Colonic mucosa (tissue), 4 donors: ENCODE measurements at regions not wholly inside any gene's neighbourhood (a gene's known extent, or its start where the extent isn't known, plus 50 kb on each side); places are given as distances from the start of the nearest gene placed in this dataset.

Source experiments
- DNase-seq: peaks from one replicate; pipeline ENCODE4 v3.0.0-alpha.2; 2020
- H3K27ac ChIP-seq: fragments of 200-600 bp; one replicate; pipeline ENCODE4 v1.8.0; 2021
- H3K27me3 ChIP-seq: fragments of 200-600 bp; one replicate; pipeline ENCODE4 v1.8.0; 2021
- H3K36me3 ChIP-seq: fragments of 200-600 bp; one replicate; pipeline ENCODE4 v1.8.0; 2021
- H3K4me1 ChIP-seq: fragments of 200-600 bp; one replicate; pipeline ENCODE4 v1.8.0; 2021; ENCODE audit warnings: mild to moderate bottlenecking
- H3K4me3 ChIP-seq: fragments of 200-600 bp; one replicate; pipeline ENCODE4 v1.8.0; 2021
- H3K9ac ChIP-seq, 2 donors: one replicate each; pipeline ENCODE4 v1.7.0; 2013; ENCODE audit warnings: control low read depth in 2 of 2, low read depth in 2 of 2, low read length in 2 of 2
- H3K9me3 ChIP-seq: fragments of 200-600 bp; one replicate; pipeline ENCODE4 v1.8.0; 2021
- intact Hi-C: fragments of 100-400 bp; cut with DNase I; formaldehyde crosslinking; loops from one replicate; pipeline ENCODE4 v1.14.1; 2022
- TF ChIP-seq, protein P1 (sequence below): fragments of 200-600 bp; IDR thresholded peaks from one replicate; pipeline ENCODE4 v1.8.0; 2022; ENCODE audit warnings: antibody characterized with exemption, mild to moderate bottlenecking
- donor health status: healthy.
- donor health status: DM: no; HTN: no; CAD: no.
- donor health status: DM: no; HTN: no; CAD: no.

DNA sequence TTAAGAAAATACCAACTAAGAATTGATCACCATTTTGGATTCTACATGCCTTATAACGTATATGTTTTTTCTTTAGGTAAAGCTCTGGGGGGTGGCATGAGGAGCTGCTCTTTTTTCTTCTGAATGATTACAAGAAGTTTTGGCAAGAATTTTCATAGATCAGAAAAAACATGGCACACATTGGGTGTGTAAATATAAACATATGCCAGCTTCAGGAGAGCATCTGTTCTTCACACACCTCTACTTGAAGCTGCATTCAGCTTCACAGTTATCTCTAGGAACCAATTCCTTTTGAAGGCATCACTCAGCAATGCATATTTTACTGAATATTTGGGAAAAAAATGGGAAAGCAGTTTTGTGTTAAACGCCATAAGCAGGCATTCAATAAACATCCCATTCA is 122.7 kb upstream of the GHR start:
- H3K27ac ChIP-seq: no peak overlapping the region
- no peaks in the 10 kb centered on the region for H3K36me3 ChIP-seq
- no peak for DNase-seq
- H3K4me1 ChIP-seq: no peaks in the 10 kb centered on the region
- TF ChIP-seq, protein P1, sequence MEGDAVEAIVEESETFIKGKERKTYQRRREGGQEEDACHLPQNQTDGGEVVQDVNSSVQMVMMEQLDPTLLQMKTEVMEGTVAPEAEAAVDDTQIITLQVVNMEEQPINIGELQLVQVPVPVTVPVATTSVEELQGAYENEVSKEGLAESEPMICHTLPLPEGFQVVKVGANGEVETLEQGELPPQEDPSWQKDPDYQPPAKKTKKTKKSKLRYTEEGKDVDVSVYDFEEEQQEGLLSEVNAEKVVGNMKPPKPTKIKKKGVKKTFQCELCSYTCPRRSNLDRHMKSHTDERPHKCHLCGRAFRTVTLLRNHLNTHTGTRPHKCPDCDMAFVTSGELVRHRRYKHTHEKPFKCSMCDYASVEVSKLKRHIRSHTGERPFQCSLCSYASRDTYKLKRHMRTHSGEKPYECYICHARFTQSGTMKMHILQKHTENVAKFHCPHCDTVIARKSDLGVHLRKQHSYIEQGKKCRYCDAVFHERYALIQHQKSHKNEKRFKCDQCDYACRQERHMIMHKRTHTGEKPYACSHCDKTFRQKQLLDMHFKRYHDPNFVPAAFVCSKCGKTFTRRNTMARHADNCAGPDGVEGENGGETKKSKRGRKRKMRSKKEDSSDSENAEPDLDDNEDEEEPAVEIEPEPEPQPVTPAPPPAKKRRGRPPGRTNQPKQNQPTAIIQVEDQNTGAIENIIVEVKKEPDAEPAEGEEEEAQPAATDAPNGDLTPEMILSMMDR: no peak
- intact Hi-C loops: no loop called here
- H3K9ac ChIP-seq: no peak overlapping the region
- no peaks in the 10 kb centered on the region for H3K27me3 ChIP-seq
- H3K4me3 ChIP-seq: no peak overlapping the region
- H3K9me3 ChIP-seq: no peaks in the 10 kb centered on the region

DNA sequence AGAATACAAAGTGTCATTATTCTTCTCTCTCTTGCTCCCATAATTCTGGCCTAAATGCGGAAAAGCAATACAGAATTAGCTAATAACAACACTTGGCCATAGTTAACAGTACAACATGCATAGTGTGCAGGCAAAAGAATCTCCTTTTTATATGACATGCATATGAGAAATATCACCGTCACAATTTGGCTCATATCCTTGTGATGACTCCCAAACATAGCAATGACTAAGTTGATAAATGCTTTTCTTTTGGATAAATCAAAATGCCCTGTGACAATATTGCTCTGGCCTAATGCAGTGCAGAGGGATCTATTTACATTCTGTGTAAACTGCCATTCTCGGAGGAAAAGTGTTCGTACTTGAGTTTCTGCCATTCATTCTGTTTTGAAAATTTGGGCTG is 121.9 kb upstream of the GHR start:
- H3K9ac ChIP-seq: no peak overlapping the region
- no peak for DNase-seq
- no peaks in the 10 kb centered on the region for H3K27me3 ChIP-seq
- TF ChIP-seq, protein P1: no peak
- H3K9me3 ChIP-seq: no peaks in the 10 kb centered on the region
- H3K36me3 ChIP-seq: no peaks in the 10 kb centered on the region
- H3K4me3 ChIP-seq: no peak overlapping the region
- H3K27ac ChIP-seq: no peak overlapping the region
- intact Hi-C loops: no loop called here
- no peaks in the 10 kb centered on the region for H3K4me1 ChIP-seq

DNA sequence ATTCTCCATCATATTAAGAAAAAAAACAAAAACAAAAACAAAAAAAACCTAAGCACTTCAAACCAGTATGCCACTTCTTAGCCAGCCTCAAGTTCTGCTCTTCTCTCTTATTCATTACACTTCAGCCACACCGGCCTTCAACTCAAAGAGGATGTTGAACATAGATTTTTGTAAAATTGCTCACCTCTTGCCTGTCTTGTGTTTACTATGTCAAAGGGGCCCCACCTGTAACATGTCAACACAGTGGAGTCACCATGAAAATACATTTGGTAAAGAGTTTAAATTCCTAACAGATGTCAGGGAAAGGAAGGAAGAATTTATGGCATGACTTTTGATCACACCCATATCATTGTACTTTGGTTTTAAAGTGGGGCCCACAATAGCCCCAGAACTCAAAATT is 121.1 kb upstream of the GHR start:
- TF ChIP-seq, protein P1: no peak
- intact Hi-C loops: no loop called here
- Histone ChIP-seq H3K9ac (no peak overlapping the region), H3K27me3 (no peaks in the 10 kb centered on the region), H3K27ac (no peak overlapping the region), H3K36me3 (no peaks in the 10 kb centered on the region), H3K9me3 (no peaks in the 10 kb centered on the region), H3K4me3 (no peak overlapping the region), H3K4me1 (no peaks in the 10 kb centered on the region)
- DNase-seq: no peak

DNA sequence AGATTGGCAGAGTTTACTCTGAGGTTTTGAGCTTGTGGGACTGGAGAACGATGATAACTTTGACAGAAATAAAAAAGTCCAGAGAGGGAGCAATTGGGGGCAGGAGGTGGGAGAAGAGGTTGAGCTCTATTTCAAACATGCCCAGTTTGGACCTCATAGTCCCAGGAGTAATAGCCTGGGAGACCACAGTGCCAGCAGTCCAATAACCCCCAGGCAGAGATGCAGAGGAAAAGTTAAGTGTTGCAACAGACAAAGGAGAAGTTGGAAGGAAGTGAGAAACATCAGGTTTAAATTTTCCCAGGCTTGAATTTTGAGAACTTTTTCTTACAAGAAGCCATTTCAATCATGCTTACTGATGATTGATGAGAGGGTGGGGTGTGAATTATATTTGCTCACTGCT is 117.0 kb upstream of the GHR start:
- intact Hi-C loops: no loop called here
- TF ChIP-seq, protein P1: no peak

DNA sequence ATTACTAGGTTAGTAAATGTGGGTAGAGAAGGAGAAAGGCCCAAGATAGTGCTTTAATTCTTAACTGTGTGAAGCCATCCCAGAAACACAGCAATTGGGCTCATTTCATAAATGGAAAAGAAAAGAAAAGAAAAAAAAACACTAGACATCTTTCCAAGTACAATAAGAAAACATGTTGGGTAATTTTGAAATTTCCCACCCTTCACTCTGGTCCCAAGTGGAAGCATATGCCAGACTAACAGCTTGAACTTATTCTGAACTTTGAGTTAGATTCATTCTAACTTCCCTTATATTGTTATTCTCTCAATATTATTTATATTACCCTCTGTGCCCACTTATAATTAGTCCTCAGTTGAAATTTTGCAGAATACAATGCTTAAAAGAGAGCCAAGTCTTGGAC is 113.4 kb upstream of the GHR start:
- Histone ChIP-seq H3K4me1 (no peaks in the 10 kb centered on the region), H3K9ac (no peak overlapping the region), H3K4me3 (no peak overlapping the region), H3K36me3 (no peaks in the 10 kb centered on the region), H3K27me3 (no peaks in the 10 kb centered on the region), H3K27ac (no peak overlapping the region), H3K9me3 (no peaks in the 10 kb centered on the region)
- TF ChIP-seq, protein P1: no peak
- intact Hi-C loops: no loop called here
- DNase-seq: no peak

More for the DNA sequence above, 117.0 kb upstream of the GHR start:
- no peaks in the 10 kb centered on the region for H3K27me3 ChIP-seq
- no peak overlapping the region for H3K4me3 ChIP-seq
- DNase-seq: no peak
- H3K4me1 ChIP-seq: no peaks in the 10 kb centered on the region
- no peak overlapping the region for H3K27ac ChIP-seq
- H3K36me3 ChIP-seq: no peaks in the 10 kb centered on the region
- no peak overlapping the region for H3K9ac ChIP-seq
- H3K9me3 ChIP-seq: no peaks in the 10 kb centered on the region

DNA sequence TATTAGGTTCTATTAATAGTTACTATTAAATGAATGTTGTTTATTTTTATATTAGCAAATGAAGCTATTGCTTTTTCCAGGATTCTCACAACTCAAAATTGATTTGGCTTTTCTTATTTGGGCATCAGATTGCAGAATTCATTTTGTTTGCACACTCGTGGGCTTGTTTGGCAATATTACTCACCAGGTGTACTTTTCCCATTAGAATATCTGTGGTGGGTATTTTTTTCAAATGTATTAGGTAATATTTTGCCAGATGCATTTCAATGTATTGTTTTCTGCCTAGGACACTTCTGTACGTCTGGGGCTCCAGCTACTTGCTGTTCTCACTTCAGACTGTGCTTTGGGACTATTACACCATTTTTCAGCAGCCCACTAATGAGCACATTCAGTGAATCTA is 108.0 kb upstream of the GHR start:
- TF ChIP-seq, protein P1: no peak
- Histone ChIP-seq H3K9me3 (no peaks in the 10 kb centered on the region), H3K27me3 (no peaks in the 10 kb centered on the region), H3K9ac (no peak overlapping the region), H3K27ac (no peak overlapping the region), H3K4me3 (no peak overlapping the region), H3K36me3 (no peaks in the 10 kb centered on the region), H3K4me1 (no peaks in the 10 kb centered on the region)
- no peak for DNase-seq
- intact Hi-C loops: no loop called here
